ENCODE measurements at regions not wholly inside any gene's neighbourhood (a gene's known extent, or its start where the extent isn't known, plus 50 kb on each side); places are given as distances from the start of the nearest gene placed in this dataset.

DNA sequence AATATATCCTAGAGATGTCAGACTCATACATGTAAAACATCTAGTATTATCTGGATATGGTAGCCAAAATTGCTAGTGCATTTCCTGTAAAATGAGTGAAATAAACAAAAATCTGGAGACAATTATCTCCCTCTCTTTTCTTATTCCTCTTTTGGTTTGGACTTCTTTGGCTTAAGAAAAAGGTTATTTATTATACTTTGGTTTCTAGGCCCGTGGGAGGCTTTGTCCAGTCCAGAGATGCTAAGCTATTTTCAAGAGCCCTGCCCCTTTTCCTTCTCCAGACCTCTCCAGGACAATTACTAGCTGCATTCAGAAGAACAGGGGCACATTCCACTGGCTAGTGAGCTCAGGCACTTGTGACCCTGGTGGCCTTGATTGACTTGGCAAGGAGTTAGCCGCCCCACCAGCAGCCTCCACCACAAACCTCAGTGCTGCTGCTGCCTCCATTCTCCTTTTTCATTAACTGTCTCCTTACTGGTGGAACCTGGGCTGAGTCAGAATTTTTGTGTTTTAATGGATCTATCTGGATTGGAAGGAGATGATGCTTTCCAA lies 747.3 kb upstream of the TENM4 start:
- TF ChIP-seq ZNF274 (IDR thresholded peaks at IDR 0.05; ENCODE audit: low read depth, low read length) (no peak), YY1 (IDR thresholded peaks at IDR 0.05; ENCODE audit: insufficient read depth, insufficient read length) (no peak)
